Activated T-helper 17 cell treated with anti-CD3 and anti-CD28 coated beads, Interleukin-2, amount 50 U/mL, for 72 hours (primary cell): ENCODE measurements at regions not wholly inside any gene's neighbourhood (a gene's known extent, or its start where the extent isn't known, plus 50 kb on each side); places are given as distances from the start of the nearest gene placed in this dataset.

Source experiments
- ATAC-seq: fragments of 150-1000 bp; cut with Tn5 transposase; replicated peaks from 2 replicates; pipeline ENCODE4 v1.10.0; 2021; ENCODE audit warnings: mild to moderate bottlenecking, moderate library complexity
- H3K27ac Mint-ChIP-seq: one replicate; pipeline ENCODE4 v1.8.0; 2022; ENCODE audit warnings: mixed read lengths
- H3K27me3 Mint-ChIP-seq: one replicate; pipeline ENCODE4 v1.8.0; 2022; ENCODE audit warnings: mixed read lengths
- H3K36me3 Mint-ChIP-seq: one replicate; pipeline ENCODE4 v1.8.0; 2022; ENCODE audit warnings: low read depth, mild to moderate bottlenecking, mixed read lengths
- H3K4me1 Mint-ChIP-seq: one replicate; pipeline ENCODE4 v1.8.0; 2022; ENCODE audit warnings: mixed read lengths
- H3K4me3 Mint-ChIP-seq: one replicate; pipeline ENCODE4 v1.8.0; 2022; ENCODE audit warnings: mild to moderate bottlenecking, mixed read lengths
- H3K9me3 Mint-ChIP-seq: one replicate; pipeline ENCODE4 v1.8.0; 2022; ENCODE audit warnings: mixed read lengths

DNA sequence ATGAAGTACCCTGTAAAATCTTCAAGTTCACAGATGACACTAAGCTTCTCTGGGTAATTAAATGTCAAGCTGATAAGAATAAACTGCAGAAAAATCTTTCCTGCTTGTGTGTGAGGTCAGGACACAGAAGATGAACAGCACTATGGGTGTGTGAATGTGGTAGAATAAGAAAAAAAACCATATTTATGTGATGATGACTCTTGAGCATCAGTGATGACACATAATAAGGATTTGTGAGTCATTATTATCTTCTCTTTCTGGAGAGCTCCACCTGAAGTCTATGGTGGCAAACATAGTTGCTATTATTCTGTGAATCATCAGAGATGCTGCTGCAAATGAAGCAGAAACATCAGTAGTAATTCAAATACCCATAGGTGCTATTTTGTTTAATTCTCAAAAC lies 422.4 kb downstream of the DIPK2A start:
- H3K4me3 Mint-ChIP-seq: no peak overlapping the region
- no peak overlapping the region for H3K27ac Mint-ChIP-seq
- H3K36me3 Mint-ChIP-seq: no peaks in the 10 kb centered on the region
- H3K4me1 Mint-ChIP-seq: no peaks in the 10 kb centered on the region
- no peaks in the 10 kb centered on the region for H3K27me3 Mint-ChIP-seq
- H3K9me3 Mint-ChIP-seq: peaks cover 6% of the 10 kb centered on the region
- no peak for ATAC-seq

DNA sequence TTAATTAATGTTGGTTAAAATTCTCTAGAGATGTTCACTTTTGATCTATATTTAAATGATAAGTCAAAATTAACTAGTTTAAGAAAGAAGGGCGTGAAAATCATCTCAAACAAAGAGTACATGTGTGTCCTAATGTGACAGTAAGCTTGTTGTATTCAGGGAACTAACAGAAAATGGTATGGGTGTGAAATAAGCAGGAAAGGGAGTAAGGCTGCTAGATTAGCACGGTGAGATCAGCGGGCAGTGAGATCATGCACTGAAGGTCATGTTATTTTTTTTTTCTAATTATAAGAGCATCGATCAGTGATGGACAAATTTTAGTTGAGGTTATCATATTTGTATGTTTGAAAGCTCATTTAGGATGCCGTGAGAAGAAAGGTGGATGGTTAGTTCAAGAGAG lies 430.8 kb downstream of the DIPK2A start:
- Mint-ChIP-seq H3K27ac (no peak overlapping the region), H3K27me3 (no peaks in the 10 kb centered on the region), H3K36me3 (no peaks in the 10 kb centered on the region), H3K4me1 (no peaks in the 10 kb centered on the region), H3K9me3 (peaks cover 10% of the 10 kb centered on the region), H3K4me3 (no peak overlapping the region)
- ATAC-seq: no peak

DNA sequence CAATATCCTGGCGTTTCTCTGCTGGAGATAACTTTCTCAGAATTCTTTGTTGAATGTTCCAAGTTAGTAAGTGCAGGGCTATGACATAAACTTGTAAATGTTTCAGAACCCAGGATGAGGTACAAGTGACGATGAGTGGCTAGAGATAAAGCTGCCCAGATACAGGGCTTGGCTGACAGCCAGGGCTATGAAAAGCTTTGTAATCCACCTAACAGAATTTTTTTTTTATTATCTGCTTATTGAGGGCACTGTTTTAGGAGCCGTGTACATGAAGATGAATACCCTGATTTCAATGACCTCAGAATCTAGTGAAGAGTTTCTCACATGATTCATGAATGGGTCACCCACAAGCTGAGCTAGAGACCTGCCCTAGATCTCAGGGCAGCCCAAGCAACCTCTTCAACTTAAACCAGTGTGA lies 431.4 kb downstream of the DIPK2A start:
- Mint-ChIP-seq H3K27ac (no peak overlapping the region), H3K27me3 (no peaks in the 10 kb centered on the region), H3K9me3 (peaks cover 7% of the 10 kb centered on the region), H3K4me3 (no peak overlapping the region), H3K4me1 (no peaks in the 10 kb centered on the region), H3K36me3 (no peaks in the 10 kb centered on the region)
- no peak for ATAC-seq

DNA sequence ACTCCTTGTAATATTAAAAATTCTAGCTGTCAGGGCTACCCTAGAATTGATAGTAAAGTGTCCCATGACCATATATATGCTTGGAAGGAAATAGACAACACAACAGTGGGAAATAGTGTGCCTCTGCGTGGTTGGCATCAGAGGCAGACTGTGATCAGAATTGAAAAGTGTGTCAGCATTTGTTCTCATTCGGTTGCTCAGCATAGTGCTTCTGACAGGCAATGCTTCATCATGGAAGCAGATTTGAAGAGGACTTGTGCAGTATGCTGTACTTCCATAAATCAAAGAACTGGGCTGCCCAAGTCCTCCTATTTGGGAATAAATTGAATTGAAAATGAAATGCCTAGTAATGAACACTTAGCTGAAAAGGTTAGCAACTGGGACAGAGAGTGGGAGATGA lies 435.7 kb downstream of the DIPK2A start:
- no peaks in the 10 kb centered on the region for H3K36me3 Mint-ChIP-seq
- H3K9me3 Mint-ChIP-seq: no peaks in the 10 kb centered on the region
- no peak overlapping the region for H3K27ac Mint-ChIP-seq
- H3K4me3 Mint-ChIP-seq: no peak overlapping the region
- no peaks in the 10 kb centered on the region for H3K27me3 Mint-ChIP-seq
- no peaks in the 10 kb centered on the region for H3K4me1 Mint-ChIP-seq
- ATAC-seq: no peak

DNA sequence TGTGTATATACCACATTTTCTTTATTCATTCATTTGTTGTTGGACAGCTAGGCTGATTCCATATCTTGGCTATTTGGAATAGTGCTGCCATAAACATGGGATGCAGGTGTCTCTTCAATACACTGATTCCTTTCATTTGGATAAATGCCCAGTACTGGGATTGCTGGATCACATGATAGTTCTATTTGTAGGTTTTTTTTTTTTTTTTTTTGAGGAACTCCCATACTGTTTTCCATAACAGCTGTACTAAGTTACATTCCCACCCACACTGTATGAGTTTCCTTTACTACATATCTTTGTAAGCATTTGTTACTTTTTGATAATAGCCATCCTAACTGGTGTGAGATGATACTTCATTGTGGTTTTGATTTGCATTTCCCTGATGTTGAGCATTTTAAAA lies 437.7 kb downstream of the DIPK2A start:
- no peaks in the 10 kb centered on the region for H3K27me3 Mint-ChIP-seq
- H3K36me3 Mint-ChIP-seq: no peaks in the 10 kb centered on the region
- H3K4me1 Mint-ChIP-seq: no peaks in the 10 kb centered on the region

DNA sequence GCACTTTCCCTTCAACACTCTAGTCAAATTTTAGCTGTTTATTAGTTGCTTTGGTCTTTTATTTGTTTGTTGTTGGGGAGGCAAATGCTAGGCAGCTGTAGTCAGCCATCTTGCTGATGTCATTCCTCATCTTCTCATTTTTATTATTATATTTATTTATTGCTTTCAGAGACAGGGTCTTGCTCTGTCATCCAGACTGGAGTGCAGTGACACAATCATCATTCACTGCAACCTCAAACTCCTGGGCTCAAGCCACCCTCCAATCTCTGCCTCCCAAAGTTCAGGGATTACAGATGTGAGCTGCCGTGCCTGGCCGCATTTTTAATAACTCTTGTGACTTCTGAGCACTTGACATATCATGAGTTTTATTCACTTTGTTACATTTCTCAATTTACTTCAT lies 441.4 kb downstream of the DIPK2A start:
- no peak overlapping the region for H3K4me3 Mint-ChIP-seq
- no peaks in the 10 kb centered on the region for H3K27me3 Mint-ChIP-seq
- no peak overlapping the region for H3K27ac Mint-ChIP-seq
- no peaks in the 10 kb centered on the region for H3K36me3 Mint-ChIP-seq
- no peak for ATAC-seq
- no peaks in the 10 kb centered on the region for H3K4me1 Mint-ChIP-seq
- peaks cover 6% of the 10 kb centered on the region for H3K9me3 Mint-ChIP-seq

More for the DNA sequence above, 437.7 kb downstream of the DIPK2A start:
- H3K4me3 Mint-ChIP-seq: no peak overlapping the region
- ATAC-seq: no peak
- H3K27ac Mint-ChIP-seq: no peak overlapping the region
- no peaks in the 10 kb centered on the region for H3K9me3 Mint-ChIP-seq

DNA sequence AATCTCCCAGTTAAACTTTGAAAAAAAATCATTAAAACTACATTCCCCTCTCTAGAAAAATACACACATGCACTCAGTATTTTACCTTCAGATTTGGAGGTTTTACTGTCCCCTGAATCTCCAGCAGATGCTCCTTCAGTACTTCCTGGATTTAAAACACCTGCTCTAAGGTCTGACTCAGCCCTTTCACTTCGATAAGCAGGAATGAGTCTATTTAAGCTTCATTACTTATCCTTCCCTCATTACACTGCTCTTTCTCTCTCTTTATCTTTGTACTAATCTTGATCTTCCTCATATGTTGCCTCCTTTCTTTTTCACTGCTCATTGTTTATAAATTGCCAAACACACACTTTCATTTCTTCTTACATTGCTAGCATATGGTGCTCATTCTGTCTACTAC lies 443.9 kb downstream of the DIPK2A start:
- Mint-ChIP-seq H3K4me3 (no peak overlapping the region), H3K9me3 (peaks cover 6% of the 10 kb centered on the region), H3K27me3 (no peaks in the 10 kb centered on the region), H3K27ac (no peak overlapping the region), H3K36me3 (no peaks in the 10 kb centered on the region), H3K4me1 (no peaks in the 10 kb centered on the region)
- ATAC-seq: no peak

DNA sequence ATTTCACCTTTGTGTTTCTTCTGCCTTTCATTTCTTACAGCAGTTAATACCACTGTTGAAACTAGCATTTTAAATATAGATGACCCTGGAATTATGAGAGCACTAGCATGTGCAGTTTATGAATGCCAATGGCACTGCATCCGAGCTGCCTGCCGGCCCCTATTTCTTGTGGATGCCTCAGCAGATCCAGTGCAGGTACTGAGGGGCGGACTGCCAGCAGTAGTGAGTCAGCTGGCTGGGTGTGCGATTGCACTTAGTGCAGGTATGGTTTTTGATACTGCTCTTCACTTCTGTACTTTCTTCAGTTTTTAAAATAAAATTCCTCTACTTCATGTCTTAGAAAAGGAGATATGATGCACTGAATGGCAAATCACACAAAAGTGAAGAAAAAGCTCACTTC lies 453.0 kb downstream of the DIPK2A start:
- ATAC-seq: no peak
- Mint-ChIP-seq H3K27ac (no peak overlapping the region), H3K27me3 (no peaks in the 10 kb centered on the region), H3K4me1 (no peaks in the 10 kb centered on the region), H3K36me3 (no peaks in the 10 kb centered on the region), H3K9me3 (no peaks in the 10 kb centered on the region), H3K4me3 (no peak overlapping the region)

DNA sequence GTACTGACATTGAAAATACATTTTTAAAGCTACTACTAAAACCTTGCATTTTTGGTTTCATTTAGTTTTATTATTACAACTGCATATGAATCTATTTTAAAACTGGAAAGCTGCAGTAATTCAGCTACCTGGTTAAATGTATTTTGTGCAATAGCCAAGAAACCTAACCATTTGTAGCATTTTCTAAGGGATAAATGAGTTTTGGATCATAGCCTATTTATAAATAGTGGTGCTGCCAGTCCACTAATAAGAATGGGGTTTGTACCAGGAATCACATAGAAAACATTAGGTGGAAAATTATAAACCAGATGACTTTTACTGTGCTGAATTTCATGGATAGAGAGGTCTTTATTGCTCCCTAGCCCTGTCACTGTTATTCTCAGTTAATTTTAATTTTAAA lies 454.7 kb downstream of the DIPK2A start:
- H3K36me3 Mint-ChIP-seq: no peaks in the 10 kb centered on the region
- no peaks in the 10 kb centered on the region for H3K4me1 Mint-ChIP-seq
- no peak overlapping the region for H3K27ac Mint-ChIP-seq
- H3K27me3 Mint-ChIP-seq: no peaks in the 10 kb centered on the region
- no peak overlapping the region for H3K4me3 Mint-ChIP-seq
- ATAC-seq: no peak
- H3K9me3 Mint-ChIP-seq: no peaks in the 10 kb centered on the region

DNA sequence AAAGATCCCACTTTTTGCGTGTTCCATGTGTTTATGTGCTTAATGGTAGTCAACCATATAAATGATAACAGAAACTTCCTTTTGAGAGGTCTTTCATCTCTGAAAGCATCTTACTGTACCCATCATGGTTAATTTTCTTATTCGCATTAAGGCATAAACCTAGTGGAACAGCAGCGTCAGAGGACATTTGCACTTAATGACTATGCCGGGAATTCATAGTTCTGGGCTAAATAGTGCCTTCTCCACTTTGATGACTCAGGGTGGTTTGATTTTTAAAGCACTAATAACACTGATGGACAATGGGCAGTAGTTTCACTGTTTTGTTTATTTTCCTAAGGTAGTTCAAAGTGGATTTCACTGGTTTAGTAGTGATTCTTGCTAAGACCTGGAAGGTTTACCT lies 455.3 kb downstream of the DIPK2A start:
- H3K27me3 Mint-ChIP-seq: no peaks in the 10 kb centered on the region
- H3K36me3 Mint-ChIP-seq: no peaks in the 10 kb centered on the region
- no peak overlapping the region for H3K4me3 Mint-ChIP-seq

DNA sequence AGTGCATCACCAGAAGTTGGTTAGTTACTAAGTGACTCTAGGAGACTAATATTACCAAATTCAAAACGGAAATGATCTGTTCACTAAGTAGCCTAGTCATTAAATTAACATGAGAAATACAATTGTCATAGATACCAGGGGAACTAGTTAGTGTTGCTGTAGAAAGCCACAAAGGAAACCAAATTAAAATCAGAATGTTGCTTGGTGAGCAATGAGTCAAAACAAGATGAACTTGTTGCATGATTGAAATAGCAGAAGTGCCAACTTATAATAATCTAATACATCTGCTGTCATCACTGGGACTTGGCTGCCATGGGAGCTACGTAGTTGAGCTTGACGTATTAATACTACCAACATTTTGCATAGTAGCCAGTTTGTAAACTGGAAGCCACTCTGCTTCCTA lies 458.1 kb downstream of the DIPK2A start:
- Mint-ChIP-seq H3K27ac (no peak overlapping the region), H3K27me3 (no peaks in the 10 kb centered on the region), H3K4me3 (no peak overlapping the region), H3K9me3 (peaks cover 4% of the 10 kb centered on the region), H3K4me1 (no peaks in the 10 kb centered on the region), H3K36me3 (no peaks in the 10 kb centered on the region)
- ATAC-seq: peak; percentile 45

More for the DNA sequence above, 455.3 kb downstream of the DIPK2A start:
- no peaks in the 10 kb centered on the region for H3K9me3 Mint-ChIP-seq
- no peaks in the 10 kb centered on the region for H3K4me1 Mint-ChIP-seq
- no peak for ATAC-seq
- H3K27ac Mint-ChIP-seq: no peak overlapping the region

DNA sequence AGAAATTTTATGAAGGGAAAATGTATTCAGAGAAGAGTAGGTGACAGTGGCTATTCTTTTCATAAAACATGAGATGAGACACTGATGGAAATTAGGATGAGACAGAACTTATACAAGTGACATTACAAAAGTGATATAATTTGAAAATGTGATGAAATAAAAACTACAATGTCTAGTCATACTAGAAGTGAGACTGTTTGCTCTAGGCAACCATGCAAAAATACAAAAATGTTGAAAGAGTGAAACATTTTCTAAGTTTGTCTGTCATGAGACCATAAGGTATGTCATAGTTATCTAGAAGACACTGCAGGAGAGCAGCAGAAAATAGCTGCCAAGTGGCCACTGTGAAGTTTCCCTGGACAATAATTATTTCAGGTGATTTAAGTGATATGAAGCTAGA lies 459.5 kb downstream of the DIPK2A start:
- no peaks in the 10 kb centered on the region for H3K27me3 Mint-ChIP-seq
- H3K4me3 Mint-ChIP-seq: no peak overlapping the region
- no peaks in the 10 kb centered on the region for H3K4me1 Mint-ChIP-seq
- H3K27ac Mint-ChIP-seq: no peak overlapping the region
- H3K9me3 Mint-ChIP-seq: peaks cover 4% of the 10 kb centered on the region
- no peak for ATAC-seq
- no peaks in the 10 kb centered on the region for H3K36me3 Mint-ChIP-seq

DNA sequence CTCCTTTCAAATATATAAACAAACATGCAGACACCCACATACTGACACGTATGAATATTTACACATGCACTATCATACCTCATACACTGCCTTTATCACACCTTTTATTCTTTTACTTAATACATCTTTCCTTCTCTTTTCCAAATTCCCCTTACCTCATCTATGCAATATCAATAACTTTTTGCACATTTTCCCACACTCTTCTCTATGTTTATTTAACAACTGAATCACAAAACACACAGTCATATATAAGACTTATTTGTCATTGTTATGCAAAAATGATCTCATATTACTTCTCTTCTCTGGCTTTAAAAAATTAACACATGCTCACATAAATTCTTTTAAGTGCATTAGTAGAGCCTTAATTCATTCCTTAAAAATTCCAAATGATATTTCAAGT lies 461.4 kb downstream of the DIPK2A start:
- Mint-ChIP-seq H3K9me3 (peaks cover 4% of the 10 kb centered on the region), H3K4me3 (no peak overlapping the region), H3K36me3 (no peaks in the 10 kb centered on the region), H3K27me3 (no peaks in the 10 kb centered on the region), H3K27ac (no peak overlapping the region), H3K4me1 (no peaks in the 10 kb centered on the region)
- ATAC-seq: no peak

DNA sequence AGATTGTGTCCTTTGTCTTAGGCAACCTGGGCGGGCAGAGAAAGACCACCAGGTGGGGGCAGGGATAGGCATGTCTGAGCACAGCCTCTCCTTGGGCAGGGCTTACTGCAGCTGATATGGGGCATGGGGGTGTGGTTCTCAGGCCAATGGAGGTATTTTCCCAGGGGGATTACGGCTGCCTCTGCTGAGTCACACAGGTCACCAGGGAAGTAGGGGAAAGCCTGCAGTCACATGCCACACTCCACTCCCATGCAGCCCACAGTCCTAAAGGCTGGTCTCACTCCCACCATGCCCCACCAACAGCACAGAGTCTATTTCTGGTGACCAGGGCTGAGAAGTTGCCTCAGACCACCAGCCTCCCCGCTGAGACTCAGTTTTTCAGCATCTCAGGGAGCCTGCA lies 466.4 kb downstream of the DIPK2A start:
- no peak overlapping the region for H3K27ac Mint-ChIP-seq
- no peaks in the 10 kb centered on the region for H3K4me1 Mint-ChIP-seq
- ATAC-seq: no peak
- no peaks in the 10 kb centered on the region for H3K27me3 Mint-ChIP-seq
- H3K9me3 Mint-ChIP-seq: peaks cover 4% of the 10 kb centered on the region
- no peaks in the 10 kb centered on the region for H3K36me3 Mint-ChIP-seq
- no peak overlapping the region for H3K4me3 Mint-ChIP-seq

DNA sequence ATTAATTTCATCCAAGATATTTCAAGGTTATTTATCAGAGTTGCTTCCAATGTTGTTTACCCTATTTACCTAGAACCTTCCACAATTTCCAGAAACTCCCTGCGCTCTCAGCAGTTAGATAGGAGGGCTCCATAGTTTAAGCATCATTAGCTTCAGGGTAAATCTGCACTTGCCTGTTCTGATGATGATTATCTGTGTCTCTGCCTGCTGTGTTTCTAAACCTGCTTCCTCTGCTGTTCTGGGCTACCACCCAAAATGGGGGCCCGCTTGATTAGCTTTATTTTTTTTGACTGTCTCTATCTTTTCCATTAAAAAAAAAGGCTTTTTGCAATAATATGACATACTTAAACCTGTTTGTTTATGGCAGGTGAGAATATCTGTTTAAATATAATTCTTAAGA lies 472.4 kb downstream of the DIPK2A start:
- Mint-ChIP-seq H3K4me3 (no peak overlapping the region), H3K36me3 (no peaks in the 10 kb centered on the region), H3K27ac (no peak overlapping the region), H3K27me3 (no peaks in the 10 kb centered on the region), H3K4me1 (no peaks in the 10 kb centered on the region), H3K9me3 (no peaks in the 10 kb centered on the region)
- no peak for ATAC-seq

DNA sequence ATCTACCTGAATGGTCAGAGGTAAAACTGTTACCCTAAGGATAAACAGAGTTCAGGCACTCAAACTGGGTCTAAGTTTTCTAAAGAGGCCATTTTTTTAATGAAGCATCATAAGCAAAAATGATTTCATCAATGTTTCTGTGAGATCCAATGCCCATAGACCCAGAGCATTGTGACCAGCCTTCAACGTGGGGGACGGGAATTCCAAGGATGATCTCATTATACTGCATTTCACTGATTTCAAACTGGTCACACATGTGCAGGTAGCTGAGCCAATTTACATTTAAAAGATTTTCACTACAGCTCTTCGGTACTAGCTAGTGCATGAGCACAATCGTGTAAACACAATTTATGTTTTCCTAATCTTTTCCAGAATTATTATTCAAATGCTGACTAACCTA lies 472.9 kb downstream of the DIPK2A start:
- H3K27ac Mint-ChIP-seq: no peak overlapping the region
- H3K4me1 Mint-ChIP-seq: no peaks in the 10 kb centered on the region
- no peak for ATAC-seq
- no peaks in the 10 kb centered on the region for H3K36me3 Mint-ChIP-seq
- no peak overlapping the region for H3K4me3 Mint-ChIP-seq
- no peaks in the 10 kb centered on the region for H3K9me3 Mint-ChIP-seq
- H3K27me3 Mint-ChIP-seq: no peaks in the 10 kb centered on the region
